Neural progenitor cell (in vitro differentiated cells): ENCODE measurements at regions not wholly inside any gene's neighbourhood (a gene's known extent, or its start where the extent isn't known, plus 50 kb on each side); places are given as distances from the start of the nearest gene placed in this dataset.

Source experiments
- DNase-seq: peaks from one replicate; pipeline ENCODE4 v3.0.0-alpha.2; 2016; ENCODE audit warnings: low spot score
- H2AFZ ChIP-seq: fragments of 200-600 bp; sonication (generic); replicated peaks from 2 replicates; pipeline ENCODE4 v1.6.1; 2016; ENCODE audit warnings: antibody characterized with exemption
- H3F3A ChIP-seq: fragments of 200-600 bp; sonication (generic); 2 replicates; pipeline ENCODE4 v1.6.1; 2016; ENCODE audit warnings: antibody characterized with exemption, low read depth
- H3K27ac ChIP-seq: fragments of 200-600 bp; sonication (generic); 2 replicates; pipeline ENCODE4 v1.5.1; 2016; ENCODE audit warnings: mild to moderate bottlenecking
- H3K27me3 ChIP-seq: fragments of 200-600 bp; sonication (generic); 2 replicates; pipeline ENCODE4 v1.6.1; 2016; ENCODE audit warnings: mild to moderate bottlenecking, moderate library complexity
- H3K36me3 ChIP-seq: fragments of 200-600 bp; sonication (generic); 2 replicates; pipeline ENCODE4 v1.5.1; 2016
- H3K4me1 ChIP-seq: fragments of 200-600 bp; sonication (generic); 2 replicates; pipeline ENCODE4 v1.6.1; 2016; ENCODE audit warnings: mixed run types
- H3K4me2 ChIP-seq: fragments of 200-600 bp; sonication (generic); 2 replicates; pipeline ENCODE4 v1.6.1; 2016
- H3K4me3 ChIP-seq: fragments of 200-600 bp; sonication (generic); 2 replicates; pipeline ENCODE4 v1.5.1; 2016
- H3K79me2 ChIP-seq: fragments of 200-600 bp; sonication (generic); 2 replicates; pipeline ENCODE4 v1.6.1; 2016; ENCODE audit warnings: low read depth
- H3K9ac ChIP-seq: fragments of 200-600 bp; sonication (generic); 2 replicates; pipeline ENCODE4 v1.6.1; 2016
- H3K9me3 ChIP-seq: fragments of 200-600 bp; sonication (generic); 2 replicates; pipeline ENCODE4 v1.5.1; 2016; ENCODE audit warnings: low read depth
- H4K20me1 ChIP-seq: fragments of 200-600 bp; sonication (generic); 2 replicates; pipeline ENCODE4 v1.6.1; 2016; ENCODE audit warnings: low read depth
- H3K27ac Mint-ChIP-seq: 3 replicates; pipeline ENCODE4 v1.8.0; 2021; ENCODE audit warnings: mixed read lengths
- H3K27me3 Mint-ChIP-seq: 2 replicates; pipeline ENCODE4 v1.8.0; 2022; ENCODE audit warnings: low read depth, mild to moderate bottlenecking, inconsistent platforms, moderate library complexity, mixed read lengths; ENCODE audit not compliant: insufficient read depth
- H3K36me3 Mint-ChIP-seq: 3 replicates; pipeline ENCODE4 v1.8.0; 2021; ENCODE audit warnings: mixed read lengths
- H3K4me1 Mint-ChIP-seq: 3 replicates; pipeline ENCODE4 v1.8.0; 2021; ENCODE audit warnings: mixed read lengths
- H3K4me3 Mint-ChIP-seq: 3 replicates; pipeline ENCODE4 v1.8.0; 2021; ENCODE audit warnings: mild to moderate bottlenecking, moderate library complexity, mixed read lengths
- H3K9me3 Mint-ChIP-seq: 3 replicates; pipeline ENCODE4 v1.8.0; 2020; ENCODE audit warnings: mixed read lengths
- CTCF ChIP-seq: fragments of 200-600 bp; sonication (generic); IDR thresholded peaks from 2 replicates; pipeline ENCODE4 v1.5.1; 2017; ENCODE audit warnings: antibody characterized with exemption, mild to moderate bottlenecking
- EZH2 ChIP-seq: fragments of 200-600 bp; sonication (generic); IDR thresholded peaks from 2 replicates; pipeline ENCODE4 v1.6.1; 2017; ENCODE audit warnings: antibody characterized with exemption, mild to moderate bottlenecking, moderate library complexity
- EZH2phosphoT487 ChIP-seq: fragments of 200-600 bp; sonication (generic); IDR thresholded peaks from 2 replicates; pipeline ENCODE4 v1.6.1; 2017; ENCODE audit warnings: antibody characterized with exemption

- no peaks in the 10 kb centered on the region for H3K4me1 Mint-ChIP-seq
- H3K9me3 Mint-ChIP-seq = peaks cover 2% of the 10 kb centered on the region
- Histone ChIP-seq H3K27me3 (no peaks in the 10 kb centered on the region), H3F3A (no peaks in the 10 kb centered on the region), H3K4me2 (no peak overlapping the region), H3K4me3 (no peak overlapping the region), H4K20me1 (no peaks in the 10 kb centered on the region), H3K36me3 (no peaks in the 10 kb centered on the region), H3K79me2 (no peaks in the 10 kb centered on the region), H2AFZ (no peak overlapping the region), H3K27ac (no peak overlapping the region), H3K9me3 (no peaks in the 10 kb centered on the region), H3K9ac (no peak overlapping the region), H3K4me1 (no peaks in the 10 kb centered on the region)
- no peaks in the 10 kb centered on the region for H3K27me3 Mint-ChIP-seq
- H3K36me3 Mint-ChIP-seq = no peaks in the 10 kb centered on the region
- no peak for DNase-seq
- H3K4me3 Mint-ChIP-seq = no peak overlapping the region
- H3K27ac Mint-ChIP-seq = no peak overlapping the region
- no peak for TF ChIP-seq EZH2
- TF ChIP-seq EZH2phosphoT487 = no peak
- no peak for TF ChIP-seq CTCF
Measured at GRCh38 chr16:76108460-76108859, 168.7 kb upstream of the CNTNAP4 start.

GRCh38 chr16:76114681-76115080 lies 162.5 kb upstream of the CNTNAP4 start:
- no peaks in the 10 kb centered on the region for H3K9me3 Mint-ChIP-seq
- DNase-seq = no peak
- H3K27me3 Mint-ChIP-seq = no peaks in the 10 kb centered on the region
- Histone ChIP-seq H3K4me1 (no peaks in the 10 kb centered on the region), H3K27me3 (no peaks in the 10 kb centered on the region), H2AFZ (no peak overlapping the region), H3K4me2 (no peak overlapping the region), H3K36me3 (no peaks in the 10 kb centered on the region), H4K20me1 (no peaks in the 10 kb centered on the region), H3F3A (no peaks in the 10 kb centered on the region), H3K4me3 (no peak overlapping the region), H3K9me3 (no peaks in the 10 kb centered on the region), H3K9ac (no peak overlapping the region), H3K27ac (no peak overlapping the region), H3K79me2 (no peaks in the 10 kb centered on the region)
- no peaks in the 10 kb centered on the region for H3K36me3 Mint-ChIP-seq
- no peaks in the 10 kb centered on the region for H3K4me1 Mint-ChIP-seq
- H3K27ac Mint-ChIP-seq = no peak overlapping the region
- TF ChIP-seq EZH2phosphoT487 = no peak
- no peak for TF ChIP-seq EZH2
- no peak overlapping the region for H3K4me3 Mint-ChIP-seq

- TF ChIP-seq EZH2 = no peak
- TF ChIP-seq EZH2phosphoT487 = no peak
- TF ChIP-seq CTCF = no peak
- Histone ChIP-seq H2AFZ (no peak overlapping the region), H3K9ac (no peak overlapping the region), H3F3A (no peaks in the 10 kb centered on the region), H3K4me3 (no peak overlapping the region), H3K79me2 (no peaks in the 10 kb centered on the region), H4K20me1 (no peaks in the 10 kb centered on the region), H3K9me3 (no peaks in the 10 kb centered on the region), H3K27ac (no peak overlapping the region), H3K36me3 (no peaks in the 10 kb centered on the region), H3K4me2 (no peak overlapping the region), H3K27me3 (no peaks in the 10 kb centered on the region), H3K4me1 (no peaks in the 10 kb centered on the region)
- Mint-ChIP-seq H3K4me1 (no peaks in the 10 kb centered on the region), H3K27ac (no peak overlapping the region), H3K9me3 (no peaks in the 10 kb centered on the region), H3K36me3 (no peaks in the 10 kb centered on the region), H3K27me3 (no peaks in the 10 kb centered on the region), H3K4me3 (no peak overlapping the region)
- DNase-seq = no peak
Measured at GRCh38 chr16:76118344-76118743, 158.9 kb upstream of the CNTNAP4 start.

GRCh38 chr16:76121636-76122035 lies 155.6 kb upstream of the CNTNAP4 start:
- H3K27ac Mint-ChIP-seq = no peak overlapping the region
- H3K4me2 ChIP-seq = no peak overlapping the region
- DNase-seq = no peak
- H3K4me1 ChIP-seq = no peaks in the 10 kb centered on the region
- H3K27ac ChIP-seq = no peak overlapping the region
- H3K9me3 ChIP-seq = no peaks in the 10 kb centered on the region
- H3K36me3 Mint-ChIP-seq = no peaks in the 10 kb centered on the region
- H3K4me3 Mint-ChIP-seq = no peak overlapping the region
- H3K9ac ChIP-seq = no peak overlapping the region
- no peaks in the 10 kb centered on the region for H3K9me3 Mint-ChIP-seq
- no peaks in the 10 kb centered on the region for H3K4me1 Mint-ChIP-seq
- no peaks in the 10 kb centered on the region for H3F3A ChIP-seq
- no peaks in the 10 kb centered on the region for H3K79me2 ChIP-seq
- no peak overlapping the region for H2AFZ ChIP-seq
- H3K27me3 ChIP-seq = no peaks in the 10 kb centered on the region
- H3K36me3 ChIP-seq = no peaks in the 10 kb centered on the region
- H3K27me3 Mint-ChIP-seq = no peaks in the 10 kb centered on the region
- no peaks in the 10 kb centered on the region for H4K20me1 ChIP-seq
- TF ChIP-seq EZH2 (no peak), EZH2phosphoT487 (no peak), CTCF (no peak)
- H3K4me3 ChIP-seq = no peak overlapping the region
